Spleen (tissue), 7 donors: ENCODE measurements at regions not wholly inside any gene's neighbourhood (a gene's known extent, or its start where the extent isn't known, plus 50 kb on each side); places are given as distances from the start of the nearest gene placed in this dataset.

Experiments
- POLR2AphosphoS5 ChIP-seq, 3 donors: sonication (generic); formaldehyde crosslinking; IDR thresholded peaks; one replicate each; pipeline ENCODE4 v1.5.1; 2017; ENCODE audit warnings: antibody characterized with exemption in 3 of 3
- TF ChIP-seq, protein P1 (sequence below), 11 experiments: fragments of 200-600 bp in 7 of 11; fragments of 450-650 bp in 4 of 11; sonication (generic) in 4 of 11; IDR thresholded peaks in 8 of 11; conservative IDR thresholded peaks in 3 of 11; 1 replicate in 7 of 11; 2 replicates in 4 of 11; pipeline versions ENCODE4 v1.4.0 to v1.8.0; 2016 to 2021; ENCODE audit warnings: antibody characterized with exemption in 11 of 11, inconsistent platforms in 4 of 11, mild to moderate bottlenecking in 1 of 11
- donor health status: DM: no; HTN: no; CAD: no; lungs with moderate emphysema.
- donor health status: DM: no; HTN: no; CAD: no.
- donor health status: DM: no; HTN: no; CAD: no.

DNA sequence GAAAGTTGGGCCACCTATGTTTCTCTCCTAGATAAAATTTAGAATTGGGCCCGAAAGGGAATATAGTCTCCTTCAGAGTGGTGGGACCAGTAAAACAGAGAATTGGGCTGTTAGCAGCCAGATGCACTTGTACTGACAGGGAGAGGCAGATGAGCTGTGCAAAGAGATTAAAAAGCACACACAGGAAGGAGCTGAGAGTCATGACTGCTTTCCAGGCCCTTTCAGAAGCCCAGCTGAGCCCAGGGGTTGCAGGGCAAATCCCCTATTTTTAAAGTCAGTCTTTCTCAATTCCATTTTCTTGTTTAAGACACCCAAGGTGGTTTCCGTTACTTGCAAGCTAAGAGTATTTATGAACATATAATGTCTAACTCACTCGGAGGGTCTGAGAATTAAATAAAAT lies 130.4 kb downstream of the PRELID2 start:
- TF ChIP-seq, protein P1, sequence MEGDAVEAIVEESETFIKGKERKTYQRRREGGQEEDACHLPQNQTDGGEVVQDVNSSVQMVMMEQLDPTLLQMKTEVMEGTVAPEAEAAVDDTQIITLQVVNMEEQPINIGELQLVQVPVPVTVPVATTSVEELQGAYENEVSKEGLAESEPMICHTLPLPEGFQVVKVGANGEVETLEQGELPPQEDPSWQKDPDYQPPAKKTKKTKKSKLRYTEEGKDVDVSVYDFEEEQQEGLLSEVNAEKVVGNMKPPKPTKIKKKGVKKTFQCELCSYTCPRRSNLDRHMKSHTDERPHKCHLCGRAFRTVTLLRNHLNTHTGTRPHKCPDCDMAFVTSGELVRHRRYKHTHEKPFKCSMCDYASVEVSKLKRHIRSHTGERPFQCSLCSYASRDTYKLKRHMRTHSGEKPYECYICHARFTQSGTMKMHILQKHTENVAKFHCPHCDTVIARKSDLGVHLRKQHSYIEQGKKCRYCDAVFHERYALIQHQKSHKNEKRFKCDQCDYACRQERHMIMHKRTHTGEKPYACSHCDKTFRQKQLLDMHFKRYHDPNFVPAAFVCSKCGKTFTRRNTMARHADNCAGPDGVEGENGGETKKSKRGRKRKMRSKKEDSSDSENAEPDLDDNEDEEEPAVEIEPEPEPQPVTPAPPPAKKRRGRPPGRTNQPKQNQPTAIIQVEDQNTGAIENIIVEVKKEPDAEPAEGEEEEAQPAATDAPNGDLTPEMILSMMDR (IDR thresholded peaks at IDR 0.05 in 8 of 11, conservative IDR thresholded peaks at IDR 0.05 in 3 of 11) = no peak
- no peak for TF ChIP-seq POLR2AphosphoS5 (IDR thresholded peaks at IDR 0.05)
